Neural cell (in vitro differentiated cells): ENCODE measurements at regions not wholly inside any gene's neighbourhood (a gene's known extent, or its start where the extent isn't known, plus 50 kb on each side); places are given as distances from the start of the nearest gene placed in this dataset.

ENCODE experiments used
- H2AFZ ChIP-seq: fragments of 200-600, 300-800 bp; sonication (generic), shearing (Covaris generic); 2 replicates; pipeline ENCODE4 v1.6.0; 2014; ENCODE audit warnings: low read depth, mild to moderate bottlenecking, antibody characterized with exemption, low read length, moderate library complexity
- H3F3A ChIP-seq: fragments of 200-600 bp; shearing (Covaris generic); 2 replicates; pipeline ENCODE4 v1.6.1; 2016; ENCODE audit warnings: mild to moderate bottlenecking, moderate library complexity, mixed read lengths, antibody characterized with exemption, low read length; ENCODE audit not compliant: insufficient read depth, poor library complexity, severe bottlenecking
- H3K27ac ChIP-seq: fragments of 200-600, 300-800 bp; sonication (generic), shearing (Covaris generic); 2 replicates; pipeline ENCODE4 v1.5.1; 2014; ENCODE audit warnings: mild to moderate bottlenecking, low read length, moderate library complexity
- H3K27me3 ChIP-seq: fragments of 300-800, 200-600 bp; sonication (generic), shearing (Covaris generic); 2 replicates; pipeline ENCODE4 v1.6.0; 2014; ENCODE audit warnings: mild to moderate bottlenecking, low read depth, low read length, moderate library complexity; ENCODE audit not compliant: insufficient read depth
- H3K36me3 ChIP-seq: fragments of 300-800, 200-600 bp; sonication (generic), shearing (Covaris generic); 2 replicates; pipeline ENCODE4 v1.5.1; 2014; ENCODE audit warnings: mild to moderate bottlenecking, antibody characterized with exemption, low read length, moderate library complexity; ENCODE audit not compliant: insufficient read depth
- H3K4me2 ChIP-seq: fragments of 300-800, 200-600 bp; sonication (generic), shearing (Covaris generic); 2 replicates; pipeline ENCODE4 v1.6.0; 2014; ENCODE audit warnings: mild to moderate bottlenecking, low read length
- H3K4me3 ChIP-seq: fragments of 300-800, 200-600 bp; sonication (generic), shearing (Covaris generic); 2 replicates; pipeline ENCODE4 v1.5.1; 2014; ENCODE audit warnings: mild to moderate bottlenecking, low read length, moderate library complexity
- H3K79me2 ChIP-seq: fragments of 200-600 bp; shearing (Covaris generic); replicated peaks from 2 replicates; pipeline ENCODE4 v1.6.0; 2014; ENCODE audit warnings: mild to moderate bottlenecking, low read length, moderate library complexity; ENCODE audit not compliant: insufficient read depth
- H3K9ac ChIP-seq: fragments of 300-800, 200-600 bp; sonication (generic), shearing (Covaris generic); 2 replicates; pipeline ENCODE4 v1.6.1; 2016; ENCODE audit warnings: mild to moderate bottlenecking, low read length, mixed read lengths
- H3K9me2 ChIP-seq: fragments of 200-600 bp; shearing (Covaris generic); 2 replicates; pipeline ENCODE4 v1.6.1; 2016; ENCODE audit warnings: mild to moderate bottlenecking, low read length, mixed read lengths; ENCODE audit not compliant: insufficient read depth
- H3K9me3 ChIP-seq: fragments of 200-600, 300-800 bp; sonication (generic), shearing (Covaris generic); 2 replicates; pipeline ENCODE4 v1.6.1; 2016; ENCODE audit warnings: mild to moderate bottlenecking, mixed run types, low read length, moderate library complexity, mixed read lengths
- H4K20me1 ChIP-seq: fragments of 200-600 bp; shearing (Covaris generic); 2 replicates; pipeline ENCODE4 v1.6.1; 2016; ENCODE audit warnings: mild to moderate bottlenecking, mixed run types; ENCODE audit not compliant: insufficient read depth
- CTCF ChIP-seq: fragments of 450-650 bp; IDR thresholded peaks from 2 replicates; pipeline ENCODE4 v1.5.1; 2014; ENCODE audit warnings: antibody characterized with exemption, mild to moderate bottlenecking, moderate library complexity; ENCODE audit not compliant: poor library complexity, severe bottlenecking
- EP300 ChIP-seq: fragments of 450-650 bp; conservative IDR thresholded peaks from 2 replicates; pipeline ENCODE4 v1.6.1; 2014; ENCODE audit warnings: antibody characterized with exemption, mild to moderate bottlenecking, moderate library complexity; ENCODE audit not compliant: poor library complexity, severe bottlenecking
- EZH2 ChIP-seq: fragments of 200-600, 300-800 bp; shearing (Covaris generic), sonication (generic); IDR thresholded peaks from 2 replicates; pipeline ENCODE4 v1.6.1; 2014; ENCODE audit warnings: antibody characterized with exemption, low read length, borderline replicate concordance, mild to moderate bottlenecking; ENCODE audit not compliant: insufficient read depth, poor library complexity, severe bottlenecking
- MXI1 ChIP-seq: fragments of 450-650 bp; conservative IDR thresholded peaks from 2 replicates; pipeline ENCODE4 v1.6.1; 2014; ENCODE audit warnings: antibody characterized with exemption, mild to moderate bottlenecking; ENCODE audit not compliant: poor library complexity, severe bottlenecking
- POLR2AphosphoS5 ChIP-seq: IDR thresholded peaks from 2 replicates; pipeline ENCODE4 v1.6.1; 2012
- RAD21 ChIP-seq: fragments of 450-650 bp; conservative IDR thresholded peaks from 2 replicates; pipeline ENCODE4 v1.6.1; 2014; ENCODE audit warnings: antibody characterized with exemption, mild to moderate bottlenecking, moderate library complexity
- REST ChIP-seq: IDR thresholded peaks from 2 replicates; pipeline ENCODE4 v1.6.1; 2012; ENCODE audit warnings: borderline replicate concordance
- SMC3 ChIP-seq: fragments of 450-650 bp; conservative IDR thresholded peaks from 2 replicates; pipeline ENCODE4 v1.6.1; 2014; ENCODE audit warnings: antibody characterized with exemption, mild to moderate bottlenecking, moderate library complexity; ENCODE audit not compliant: poor library complexity
- TAF1 ChIP-seq: IDR thresholded peaks from 2 replicates; pipeline ENCODE4 v1.6.1; 2012; ENCODE audit warnings: low read depth

- TF ChIP-seq POLR2AphosphoS5 (no peak), REST (no peak), EP300 (no peak), TAF1 (no peak), SMC3 (no peak), RAD21 (no peak), CTCF (no peak), EZH2 (no peak), MXI1 (no peak)
- no peaks in the 10 kb centered on the region for H3K9me3 ChIP-seq
- H3K36me3 ChIP-seq = no peaks in the 10 kb centered on the region
- H3K9me2 ChIP-seq = no peaks in the 10 kb centered on the region
- H4K20me1 ChIP-seq = no peaks in the 10 kb centered on the region
- no peak overlapping the region for H2AFZ ChIP-seq
- H3K27ac ChIP-seq = no peak overlapping the region
- H3K79me2 ChIP-seq = no peaks in the 10 kb centered on the region
- H3K27me3 ChIP-seq = no peaks in the 10 kb centered on the region
- H3K4me3 ChIP-seq = no peak overlapping the region
- no peaks in the 10 kb centered on the region for H3F3A ChIP-seq
- H3K4me2 ChIP-seq = no peak overlapping the region
- no peak overlapping the region for H3K9ac ChIP-seq
These were observed 420.5 kb upstream of the MEIS1 start for GRCh38 chr2:66014450-66014849.

GRCh38 chr2:66013456-66013855 is 421.5 kb upstream of the MEIS1 start:
- Histone ChIP-seq H3F3A (no peaks in the 10 kb centered on the region), H3K4me2 (no peak overlapping the region), H3K9me2 (no peaks in the 10 kb centered on the region), H3K9ac (no peak overlapping the region), H3K79me2 (no peaks in the 10 kb centered on the region), H3K36me3 (no peaks in the 10 kb centered on the region), H4K20me1 (no peaks in the 10 kb centered on the region), H3K4me3 (no peak overlapping the region), H3K9me3 (no peaks in the 10 kb centered on the region), H2AFZ (no peak overlapping the region), H3K27me3 (no peaks in the 10 kb centered on the region), H3K27ac (no peak overlapping the region)
- TF ChIP-seq POLR2AphosphoS5 (no peak), EZH2 (no peak), SMC3 (no peak), REST (no peak), CTCF (no peak), RAD21 (no peak), EP300 (no peak), TAF1 (no peak), MXI1 (no peak)
